ENCODE measurements at regions not wholly inside any gene's neighbourhood (a gene's known extent, or its start where the extent isn't known, plus 50 kb on each side); places are given as distances from the start of the nearest gene placed in this dataset.
"Not testable (repeated sequence)": the region's sequence is repeated elsewhere in the genome, so short reads cannot be mapped to it uniquely, and the experiment has no call there.

- in situ Hi-C loops (cut with MboI; ENCODE audit: low sequenced_read_pairs) = loop anchor here (25.0 kb wide), 1 partner anchor 308 kb away; no protein-coding TSS in a partner anchor
Observed at GRCh38 chr6:135129136-135129856, 51.8 kb upstream of the MYB start.

DNA sequence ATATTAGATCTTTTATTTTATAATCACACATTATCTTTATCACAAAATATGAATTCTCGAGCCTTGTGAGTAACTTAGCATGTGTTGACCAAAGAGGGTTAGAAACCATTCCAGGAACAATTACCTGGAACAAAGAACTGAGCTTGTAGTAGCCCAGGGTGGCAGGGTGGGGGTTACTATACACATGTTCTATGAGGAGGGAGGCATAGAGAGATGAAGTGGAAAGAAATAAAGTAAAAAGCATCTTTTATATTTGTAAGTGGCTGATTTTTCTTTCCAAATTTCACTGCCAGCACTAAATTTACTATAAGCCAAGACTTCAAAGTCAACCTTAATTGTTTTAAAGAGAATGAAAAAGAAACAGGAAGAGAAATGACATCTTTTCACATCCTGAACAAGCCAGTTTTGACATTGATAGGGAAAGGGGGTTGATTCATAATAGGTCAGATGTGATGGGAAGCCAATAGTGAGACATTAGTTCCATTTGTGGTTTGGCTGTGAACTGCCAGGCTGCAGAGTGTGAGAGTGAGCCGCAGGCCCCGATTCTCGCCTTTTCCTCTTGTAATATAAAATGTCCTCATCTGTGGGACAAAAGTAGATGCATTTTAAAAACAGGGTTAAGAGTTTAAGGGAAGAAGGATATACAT, 52.7 kb upstream of the MYB start:
- in situ Hi-C loops (cut with MboI; ENCODE audit: low sequenced_read_pairs) = loop anchor here (25.0 kb wide), 1 partner anchor 309 kb away; no protein-coding TSS in a partner anchor

DNA sequence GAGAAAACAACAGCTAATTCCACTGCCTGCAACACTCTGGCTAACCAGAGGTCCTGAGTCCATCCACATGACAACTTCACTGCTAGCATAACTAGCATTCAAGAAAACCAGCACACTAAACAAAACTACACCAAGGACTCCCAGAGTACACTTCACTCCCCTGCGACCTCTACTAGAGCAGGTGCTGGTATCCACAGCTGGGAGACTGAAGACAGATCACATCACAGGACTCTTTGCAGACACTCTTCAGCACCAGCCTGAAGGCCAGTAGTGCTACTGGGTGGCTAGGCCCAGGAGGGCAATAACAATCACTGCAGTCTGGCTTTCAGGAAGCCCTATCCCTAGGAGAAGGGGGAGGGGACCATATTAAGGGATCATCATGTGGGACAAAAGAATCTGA, 54.4 kb upstream of the MYB start:
- in situ Hi-C loops (cut with MboI; ENCODE audit: low sequenced_read_pairs) = loop anchor here (25.0 kb wide), 1 partner anchor 311 kb away; no protein-coding TSS in a partner anchor

GRCh38 chr6:135126034-135126433, 55.1 kb upstream of the MYB start:
- in situ Hi-C loops (cut with MboI; ENCODE audit: low sequenced_read_pairs) = loop anchor here (25.0 kb wide), 1 partner anchor 311 kb away; no protein-coding TSS in a partner anchor

GRCh38 chr6:135121434-135121833, 59.7 kb upstream of the MYB start:
- in situ Hi-C loops (cut with MboI; ENCODE audit: low sequenced_read_pairs) = no loop called here

- in situ Hi-C loops (cut with MboI; ENCODE audit: low sequenced_read_pairs) = no loop called here
Observed at GRCh38 chr6:135118134-135118730, 62.9 kb upstream of the MYB start.

GRCh38 chr6:135117413-135117968, 62.9 kb upstream of the HBS1L start:
- in situ Hi-C loops (cut with MboI; ENCODE audit: low sequenced_read_pairs) = no loop called here

DNA sequence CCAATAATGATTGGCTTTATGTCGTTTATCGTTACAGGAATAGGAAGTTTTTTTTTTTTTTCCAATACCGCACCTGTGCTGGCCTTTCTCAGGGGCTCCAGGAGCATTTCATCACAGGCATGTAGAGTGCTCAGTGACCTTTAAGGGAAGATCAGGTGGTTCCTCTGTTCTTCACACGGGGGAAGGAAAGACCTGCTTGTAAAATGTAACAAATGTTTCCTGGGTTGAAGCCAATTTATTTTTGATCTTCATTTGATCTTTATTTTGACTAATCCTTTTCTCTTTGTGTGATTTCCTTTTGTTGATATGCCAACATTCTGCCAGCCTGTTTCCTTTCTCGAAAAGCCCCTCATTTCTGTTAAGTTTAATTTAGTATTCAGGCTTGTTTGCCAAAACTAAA, 61.9 kb upstream of the HBS1L start:
- in situ Hi-C loops (cut with MboI; ENCODE audit: low sequenced_read_pairs) = no loop called here

GRCh38 chr6:135115834-135116233, 61.2 kb upstream of the HBS1L start:
- in situ Hi-C loops (cut with MboI; ENCODE audit: low sequenced_read_pairs) = no loop called here

DNA sequence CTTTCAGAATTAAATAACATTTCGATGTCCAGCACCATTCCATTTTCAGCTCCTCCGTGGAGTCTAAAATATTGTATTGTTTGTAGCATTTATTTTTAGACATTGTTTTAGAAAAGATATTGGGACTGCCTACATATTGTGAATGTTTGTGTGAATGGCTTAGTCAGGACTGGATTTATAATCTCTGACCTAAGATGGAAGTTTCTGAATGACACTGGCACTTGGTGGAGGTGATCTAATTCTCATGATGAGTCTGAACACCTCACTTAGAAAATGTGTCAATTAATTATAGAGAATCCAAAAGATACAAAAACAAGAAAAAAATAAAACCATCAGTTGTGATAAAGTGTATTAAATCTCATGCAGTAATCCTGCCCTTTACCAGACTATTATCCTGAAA, 60.8 kb upstream of the HBS1L start:
- in situ Hi-C loops (cut with MboI; ENCODE audit: low sequenced_read_pairs) = no loop called here

DNA sequence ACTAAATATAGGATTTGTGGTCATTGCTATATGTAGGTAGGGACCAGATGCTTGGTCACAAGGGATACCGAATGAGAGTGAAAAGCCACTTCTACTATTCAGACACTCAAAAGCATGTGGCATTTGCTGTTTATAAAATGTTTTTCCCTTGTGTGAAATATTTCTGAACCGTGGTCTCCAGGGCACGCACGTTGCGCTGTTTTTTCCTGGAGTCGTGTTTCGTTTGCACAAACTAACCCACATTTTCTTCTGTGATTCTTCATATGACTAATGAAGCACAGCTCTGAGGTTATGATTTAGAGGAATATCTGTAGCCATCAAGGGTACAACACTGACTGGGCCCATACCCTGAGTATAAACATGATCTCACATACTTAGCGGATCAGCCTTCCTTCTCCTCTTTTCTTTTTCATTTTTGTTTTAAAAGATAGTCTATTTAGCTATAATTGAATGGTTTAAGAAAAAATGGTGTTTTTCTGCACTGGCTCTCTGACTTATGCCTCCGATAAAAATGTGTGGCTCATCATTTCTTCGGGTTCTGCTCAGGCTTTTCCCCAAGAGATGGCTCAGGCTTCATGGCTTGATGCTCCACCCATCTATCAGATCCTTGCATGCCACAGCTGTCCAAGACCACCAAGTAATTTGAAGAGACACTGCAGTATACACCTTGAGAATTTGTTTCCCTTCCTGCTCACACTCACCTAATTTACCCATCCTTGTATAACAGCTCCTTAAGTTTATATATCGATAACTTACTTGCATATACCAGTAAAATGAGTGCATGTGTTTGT, 59.9 kb upstream of the HBS1L start:
- in situ Hi-C loops (cut with MboI; ENCODE audit: low sequenced_read_pairs) = no loop called here

DNA sequence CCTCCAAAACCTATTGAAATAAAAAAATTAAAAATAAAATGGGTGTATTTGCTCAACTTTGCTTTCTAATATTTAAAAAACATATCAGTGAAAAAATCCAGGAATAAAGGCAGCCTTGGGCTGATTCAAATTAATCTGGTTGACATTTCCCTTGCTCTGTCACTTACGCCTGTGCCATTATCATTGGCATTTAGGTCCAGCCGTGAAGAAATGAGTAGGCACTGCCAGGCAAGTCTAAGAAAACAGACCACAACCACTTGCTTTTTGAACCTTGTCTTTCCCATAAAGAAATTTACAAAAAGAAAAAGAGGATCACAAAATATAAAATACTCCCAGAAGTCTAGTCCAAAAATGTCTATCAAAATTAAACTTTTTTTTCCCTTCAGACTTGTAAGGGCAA, 59.2 kb upstream of the HBS1L start:
- in situ Hi-C loops (cut with MboI; ENCODE audit: low sequenced_read_pairs) = no loop called here

GRCh38 chr6:135112951-135113350, 58.3 kb upstream of the HBS1L start:
- in situ Hi-C loops (cut with MboI; ENCODE audit: low sequenced_read_pairs) = not testable (repeated sequence)

- in situ Hi-C loops (cut with MboI; ENCODE audit: low sequenced_read_pairs) = not testable (repeated sequence)
Observed at GRCh38 chr6:135110261-135110781, 55.7 kb upstream of the HBS1L start.

DNA sequence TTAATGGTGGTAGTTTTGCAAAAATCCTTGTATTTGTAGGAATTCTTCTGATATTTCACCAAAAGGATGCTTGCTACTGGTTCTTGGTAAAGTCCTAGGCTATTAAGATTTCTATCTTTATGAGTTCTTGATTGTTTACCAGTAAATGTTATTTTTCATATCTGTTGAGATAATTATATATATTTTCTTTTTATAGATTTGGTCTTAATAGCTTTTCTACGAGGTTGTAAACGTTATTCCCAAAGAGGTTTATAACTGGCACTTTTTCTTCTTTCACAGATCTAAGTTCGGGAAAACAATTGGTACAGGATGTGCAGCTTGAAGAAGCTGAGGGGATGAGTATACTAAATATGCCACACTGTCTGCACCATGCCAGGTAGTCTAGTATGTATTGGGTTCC, 55.1 kb upstream of the HBS1L start:
- in situ Hi-C loops (cut with MboI; ENCODE audit: low sequenced_read_pairs) = no loop called here

- in situ Hi-C loops (cut with MboI; ENCODE audit: low sequenced_read_pairs) = no loop called here
Observed at GRCh38 chr6:135108692-135109091, 54.1 kb upstream of the HBS1L start.

- in situ Hi-C loops (cut with MboI; ENCODE audit: low sequenced_read_pairs) = no loop called here
Observed at GRCh38 chr6:135106611-135107010, 52.0 kb upstream of the HBS1L start.

- in situ Hi-C loops (cut with MboI; ENCODE audit: low sequenced_read_pairs) = no loop called here
Observed at GRCh38 chr6:135105710-135106109, 51.1 kb upstream of the HBS1L start.

- in situ Hi-C loops (cut with MboI; ENCODE audit: low sequenced_read_pairs) = no loop called here
Observed at GRCh38 chr6:135105299-135105698, 50.7 kb upstream of the HBS1L start.
